K562 (cell line): ENCODE measurements at regions not wholly inside any gene's neighbourhood (a gene's known extent, or its start where the extent isn't known, plus 50 kb on each side); places are given as distances from the start of the nearest gene placed in this dataset.

ENCODE experiments used
- ATAC-seq: fragments of 200-7000 bp; cut with Tn5 transposase; 3 replicates; pipeline ENCODE4 v1.9.1; 2020; ENCODE audit warnings: moderate library complexity
- BruUV-seq: library from RNA; stranded (reverse); fragments of 400-500 nt; replicated peaks from 2 replicates; lab custom pipeline; 2021; lab: Mats Ljungman, UMichigan
- CTCF ChIA-PET: fragments of 300-600 bp; formaldehyde crosslinking; extraction: SDS; loops from one replicate; lab custom pipeline; 2021; ENCODE audit warnings: low intra/inter-chr PET ratio; lab: Yijun Ruan, JAX
- POLR2A ChIA-PET: fragments of 300-600, 350-650 bp; sonication (Branson Sonifier 250); formaldehyde crosslinking; extraction: SDS; loops from one replicate; lab custom pipeline; 2021; ENCODE audit warnings: antibody characterized with exemption, inconsistent platforms; lab: Yijun Ruan, JAX
- DNase-seq, 4 experiments: peaks; one replicate each; pipeline versions ENCODE4 v3.0.0 to v3.0.0-alpha.2; 2011 to 2018; ENCODE audit warnings: low spot score in 3 of 4, mixed read lengths in 3 of 4; ENCODE audit errors: extremely low read depth in 1 of 4
- FAIRE-seq: peaks from 2 replicates; lab custom pipeline; 2011; peaks lifted over from hg19 to GRCh38; lab: Jason Lieb, UNC
- H2AFZ ChIP-seq: 2 replicates; pipeline ENCODE4 v1.6.0; 2011; ENCODE audit warnings: low read depth, low read length, control low read depth, inconsistent platforms
- H3K27ac ChIP-seq: fragments of 200-600 bp; 3 replicates; pipeline ENCODE4 v1.8.0; 2011; ENCODE audit warnings: low read depth, mild to moderate bottlenecking, control low read depth, inconsistent platforms, low read length, moderate library complexity, mixed read lengths; ENCODE audit errors: extremely low read depth
- H3K27me3 ChIP-seq, 2 experiments: fragments of 300-600 bp in 1 of 2; 2 replicates in 1 of 2; 3 replicates in 1 of 2; pipeline versions ENCODE4 v1.6.0 to v1.8.0; 2011; ENCODE audit warnings: inconsistent platforms in 2 of 2, low read length in 2 of 2, mild to moderate bottlenecking in 1 of 2, mixed read lengths in 1 of 2, moderate library complexity in 1 of 2; ENCODE audit not compliant: control insufficient read depth in 2 of 2, insufficient read depth in 2 of 2
- H3K36me3 ChIP-seq: fragments of 300-600 bp; 3 replicates; pipeline ENCODE4 v1.8.0; 2011; ENCODE audit warnings: mild to moderate bottlenecking, low read length, inconsistent platforms; ENCODE audit not compliant: control insufficient read depth, insufficient read depth
- H3K4me1 ChIP-seq, 2 experiments: fragments of 200-600 bp in 1 of 2; replicated peaks in 1 of 2; 2 replicates in 1 of 2; 3 replicates in 1 of 2; pipeline versions ENCODE4 v1.5.1 to v1.8.0; 2011; ENCODE audit warnings: inconsistent platforms in 2 of 2, low read length in 2 of 2, mild to moderate bottlenecking in 1 of 2, mixed read lengths in 1 of 2, moderate library complexity in 1 of 2; ENCODE audit not compliant: control insufficient read depth in 2 of 2, insufficient read depth in 2 of 2
- H3K4me2 ChIP-seq: 2 replicates; pipeline ENCODE4 v1.6.1; 2011; ENCODE audit warnings: low read length, control low read depth, inconsistent platforms, mixed read lengths; ENCODE audit not compliant: insufficient read depth
- H3K4me3 ChIP-seq: fragments of 200-600 bp; sonication (generic), shearing (Covaris generic); 2 replicates; pipeline ENCODE4 v1.5.1; 2016; ENCODE audit warnings: control low read depth, inconsistent platforms
- H3K79me2 ChIP-seq: fragments of 200-600 bp; 3 replicates; pipeline ENCODE4 v1.8.0; 2011; ENCODE audit warnings: low read length, inconsistent platforms; ENCODE audit not compliant: control insufficient read depth, insufficient read depth
- H3K9ac ChIP-seq, 2 experiments: 2 replicates each; pipeline versions ENCODE4 v1.6.0 to v1.6.1; 2011; ENCODE audit warnings: low read depth in 2 of 2, low read length in 2 of 2, control low read depth in 1 of 2, inconsistent platforms in 1 of 2, mild to moderate bottlenecking in 1 of 2, mixed read lengths in 1 of 2; ENCODE audit not compliant: insufficient read depth in 1 of 2
- H3K9me1 ChIP-seq: one replicate; pipeline ENCODE4 v1.6.0; 2011; ENCODE audit warnings: inconsistent platforms, mild to moderate bottlenecking, low read length, moderate library complexity; ENCODE audit not compliant: control insufficient read depth, insufficient read depth
- H3K9me3 ChIP-seq: replicated peaks from 2 replicates; pipeline ENCODE4 v1.5.1; 2011; ENCODE audit warnings: low read depth, low read length, inconsistent platforms; ENCODE audit not compliant: control insufficient read depth, insufficient read depth
- H4K20me1 ChIP-seq: replicated peaks from 2 replicates; pipeline ENCODE4 v1.6.1; 2011; ENCODE audit warnings: low read length, inconsistent platforms, mixed read lengths; ENCODE audit not compliant: control insufficient read depth, insufficient read depth
- MGA ChIP-seq: fragments of 450-650 bp; IDR thresholded peaks from 2 replicates; pipeline ENCODE4 v1.6.1; 2016; ENCODE audit warnings: mild to moderate bottlenecking, moderate library complexity
- RAD51 ChIP-seq: fragments of 450-650 bp; IDR thresholded peaks from 2 replicates; pipeline ENCODE4 v1.7.1; 2016; ENCODE audit warnings: low read depth, mild to moderate bottlenecking, borderline replicate concordance
- WGBS: fragments of 100-300 bp; shearing (Covaris generic); methylation state at CpG from one replicate; pipeline ENCODE4 v1.1.6; 2016; ENCODE audit warnings: low coverage, mixed read lengths; ENCODE audit not compliant: insufficient coverage; ENCODE audit errors: missing lambda C conversion rate; 5-methylcytosine and 5-hydroxymethylcytosine counted together
- in situ Hi-C: fragments of 300-500 bp; cut with MboI; formaldehyde crosslinking; loops from 4 replicates; pipeline ENCODE4 v1.15.0; 2018; ENCODE audit warnings: inconsistent platforms, mixed read lengths
- intact Hi-C: fragments of 100-400 bp; cut with micrococcal nuclease; formaldehyde crosslinking; loops from 2 replicates; pipeline ENCODE4 v1.14.2; 2022

- no peaks in the 10 kb centered on the region for H3K79me2 ChIP-seq
- no peak overlapping the region for H3K9ac ChIP-seq
- TF ChIP-seq RAD51, result no peak
- no peak for TF ChIP-seq MGA
- BruUV-seq, result no TSS peak
- H3K4me2 ChIP-seq, result no peak overlapping the region
- FAIRE-seq (no peak), ATAC-seq (no peak), DNase-seq (no peak)
- no peak overlapping the region for H3K4me3 ChIP-seq
- 4% methylated on average over 11 of the region's 11 CpGs for WGBS
- peaks cover 2% of the 10 kb centered on the region; the same call in 1 of the 2 replicates for H3K9me3 ChIP-seq
- H3K36me3 ChIP-seq, result no peaks in the 10 kb centered on the region
- no peaks in the 10 kb centered on the region for H3K27me3 ChIP-seq
- CTCF ChIA-PET, result no interaction called here
- H3K9me1 ChIP-seq, result no peaks in the 10 kb centered on the region
- no peak overlapping the region for H2AFZ ChIP-seq
- no peaks in the 10 kb centered on the region; a peak in 1 of 5 replicates for H3K4me1 ChIP-seq
- H4K20me1 ChIP-seq, result no peaks in the 10 kb centered on the region
- intact Hi-C loops, result no loop called here
- in situ Hi-C loops, result no loop called here
- no peak overlapping the region for H3K27ac ChIP-seq
- POLR2A ChIA-PET, result no interaction called here
Observed at GRCh38 chr4:178140326-178140915, 698.2 kb upstream of the AGA start.
